ENCODE measurements at regions not wholly inside any gene's neighbourhood (a gene's known extent, or its start where the extent isn't known, plus 50 kb on each side); places are given as distances from the start of the nearest gene placed in this dataset.
"Not testable (repeated sequence)": the region's sequence is repeated elsewhere in the genome, so short reads cannot be mapped to it uniquely, and the experiment has no call there.

- not testable (repeated sequence) for H3K4me3 ChIP-seq (ENCODE audit: low read depth in 1 of 2, low read length in 2 of 2); H3K9me3 ChIP-seq (ENCODE audit: low read length); H3K36me3 ChIP-seq (ENCODE audit: insufficient read depth, low read length); H3K27me3 ChIP-seq (ENCODE audit: control insufficient read depth in 1 of 2, insufficient read depth in 2 of 2, low read length in 2 of 2); H3K9ac ChIP-seq (ENCODE audit: low read length); H3K4me1 ChIP-seq (ENCODE audit: insufficient read depth, low read length); H3K27ac ChIP-seq (ENCODE audit: low read depth, low read length)
Observed at GRCh38 chr1:146704162-146704724, 233.9 kb upstream of the NBPF12 start.

DNA sequence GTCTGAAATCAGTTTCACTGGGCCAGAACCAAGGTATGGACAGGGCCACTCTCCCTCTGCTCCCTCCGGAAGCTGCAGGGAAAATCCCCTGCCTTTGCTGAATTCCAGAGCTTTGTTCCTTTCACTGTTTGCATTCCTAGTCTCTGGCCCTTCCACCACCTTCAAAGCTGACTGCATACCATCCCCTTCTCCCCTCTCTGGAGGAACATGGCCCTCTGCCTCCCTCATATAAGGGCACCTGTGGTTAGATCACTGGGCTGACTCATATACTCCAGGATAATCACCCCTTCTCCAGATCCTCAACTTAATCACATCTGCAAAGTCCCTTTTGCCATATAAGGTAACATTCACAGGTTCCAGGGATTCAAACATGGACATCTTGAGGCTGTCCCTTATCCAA is 236.8 kb upstream of the NBPF12 start:
- H3K4me3 ChIP-seq (ENCODE audit: low read depth in 1 of 2, low read length in 2 of 2); H3K27ac ChIP-seq (ENCODE audit: low read depth, low read length); H3K9ac ChIP-seq (ENCODE audit: low read length); H3K9me3 ChIP-seq (ENCODE audit: low read length); H3K27me3 ChIP-seq (ENCODE audit: control insufficient read depth in 1 of 2, insufficient read depth in 2 of 2, low read length in 2 of 2); H3K36me3 ChIP-seq (ENCODE audit: insufficient read depth, low read length); H3K4me1 ChIP-seq (ENCODE audit: insufficient read depth, low read length): not testable (repeated sequence)

GRCh38 chr1:146695388-146695787 is 242.7 kb upstream of the NBPF12 start:
- H3K27me3 ChIP-seq (ENCODE audit: control insufficient read depth in 1 of 2, insufficient read depth in 2 of 2, low read length in 2 of 2); H3K4me3 ChIP-seq (ENCODE audit: low read depth in 1 of 2, low read length in 2 of 2); H3K9ac ChIP-seq (ENCODE audit: low read length); H3K4me1 ChIP-seq (ENCODE audit: insufficient read depth, low read length); H3K9me3 ChIP-seq (ENCODE audit: low read length); H3K27ac ChIP-seq (ENCODE audit: low read depth, low read length); H3K36me3 ChIP-seq (ENCODE audit: insufficient read depth, low read length): not testable (repeated sequence)

GRCh38 chr1:146691798-146692197 is 246.3 kb upstream of the NBPF12 start:
- not testable (repeated sequence) for H3K9me3 ChIP-seq (ENCODE audit: low read length); H3K9ac ChIP-seq (ENCODE audit: low read length); H3K36me3 ChIP-seq (ENCODE audit: insufficient read depth, low read length); H3K4me3 ChIP-seq (ENCODE audit: low read depth in 1 of 2, low read length in 2 of 2); H3K4me1 ChIP-seq (ENCODE audit: insufficient read depth, low read length); H3K27me3 ChIP-seq (ENCODE audit: control insufficient read depth in 1 of 2, insufficient read depth in 2 of 2, low read length in 2 of 2); H3K27ac ChIP-seq (ENCODE audit: low read depth, low read length)

DNA sequence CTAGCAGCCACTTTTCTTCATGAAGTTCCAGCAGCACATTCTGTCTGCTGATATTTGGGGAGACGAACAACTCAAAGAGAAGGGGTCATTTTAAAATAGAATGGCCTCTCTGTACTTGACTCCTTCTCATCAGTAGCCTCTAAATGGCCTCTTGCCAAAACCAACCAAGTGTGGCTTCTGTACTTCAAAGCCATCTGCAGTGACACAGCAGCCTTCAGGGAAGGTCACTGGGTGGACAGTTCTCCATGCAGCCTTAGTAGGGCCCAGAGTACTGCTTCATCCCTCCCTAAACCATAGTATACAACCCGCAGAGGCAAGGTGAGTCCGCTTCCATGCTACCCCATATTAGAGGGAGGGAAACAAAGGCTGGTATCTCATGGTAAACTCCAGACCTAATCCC is 249.2 kb upstream of the NBPF12 start:
- not testable (repeated sequence) for H3K9me3 ChIP-seq (ENCODE audit: low read length)

GRCh38 chr1:146686777-146687366 is 251.3 kb upstream of the NBPF12 start:
- not testable (repeated sequence) for H3K36me3 ChIP-seq (ENCODE audit: insufficient read depth, low read length); H3K27ac ChIP-seq (ENCODE audit: low read depth, low read length); H3K4me3 ChIP-seq (ENCODE audit: low read depth in 1 of 2, low read length in 2 of 2); H3K27me3 ChIP-seq (ENCODE audit: control insufficient read depth in 1 of 2, insufficient read depth in 2 of 2, low read length in 2 of 2); H3K4me1 ChIP-seq (ENCODE audit: insufficient read depth, low read length); H3K9me3 ChIP-seq (ENCODE audit: low read length); H3K9ac ChIP-seq (ENCODE audit: low read length)

More for the DNA sequence above, 249.2 kb upstream of the NBPF12 start:
- not testable (repeated sequence) for H3K9ac ChIP-seq (ENCODE audit: low read length); H3K27me3 ChIP-seq (ENCODE audit: control insufficient read depth in 1 of 2, insufficient read depth in 2 of 2, low read length in 2 of 2); H3K4me3 ChIP-seq (ENCODE audit: low read depth in 1 of 2, low read length in 2 of 2); H3K27ac ChIP-seq (ENCODE audit: low read depth, low read length); H3K36me3 ChIP-seq (ENCODE audit: insufficient read depth, low read length); H3K4me1 ChIP-seq (ENCODE audit: insufficient read depth, low read length)

- not testable (repeated sequence) for H3K27me3 ChIP-seq (ENCODE audit: control insufficient read depth in 1 of 2, insufficient read depth in 2 of 2, low read length in 2 of 2); H3K36me3 ChIP-seq (ENCODE audit: insufficient read depth, low read length); H3K4me3 ChIP-seq (ENCODE audit: low read depth in 1 of 2, low read length in 2 of 2); H3K27ac ChIP-seq (ENCODE audit: low read depth, low read length); H3K9ac ChIP-seq (ENCODE audit: low read length); H3K4me1 ChIP-seq (ENCODE audit: insufficient read depth, low read length); H3K9me3 ChIP-seq (ENCODE audit: low read length)
Observed at GRCh38 chr1:146683126-146683429, 255.0 kb upstream of the NBPF12 start.

DNA sequence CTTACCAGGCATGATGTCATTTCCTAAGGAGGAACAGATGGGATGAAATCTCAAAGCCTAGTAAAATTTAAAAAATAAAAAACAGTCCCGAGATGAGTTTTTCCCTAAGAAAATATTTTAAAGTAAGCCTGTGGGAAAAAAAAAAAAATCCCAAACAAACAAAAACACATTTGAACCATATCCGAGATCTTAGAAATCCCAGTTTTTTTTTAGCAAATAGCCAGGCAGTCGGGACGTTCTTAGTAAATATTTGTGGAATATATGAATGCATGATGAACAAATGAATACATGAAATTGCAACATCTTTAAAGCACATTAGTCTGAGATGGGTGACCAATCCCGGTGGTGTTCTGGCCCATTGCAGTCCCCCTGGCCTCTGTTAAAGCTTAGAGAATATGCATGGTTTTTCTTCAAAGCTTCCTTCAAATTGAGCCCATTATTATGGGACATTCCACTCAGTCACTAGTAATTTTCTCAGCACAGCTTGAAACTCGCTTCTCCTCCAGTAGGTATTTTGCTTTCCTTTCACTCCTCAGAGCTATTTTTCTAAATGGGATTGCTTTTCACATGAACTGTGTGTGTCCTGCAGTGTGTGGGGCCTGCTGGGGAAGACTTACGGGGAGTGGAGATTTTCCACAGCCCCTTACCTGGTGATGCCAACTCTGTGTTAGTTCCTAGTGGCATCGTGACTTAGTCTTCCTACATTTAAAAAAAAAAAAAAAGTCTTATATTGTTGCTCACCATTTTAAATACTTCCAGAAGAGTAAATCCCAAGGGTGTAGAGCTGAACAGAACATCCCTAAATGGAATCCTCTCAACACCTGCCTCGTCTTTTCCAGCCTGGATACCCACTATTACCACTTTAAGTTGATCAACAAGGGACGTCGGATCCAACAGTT is 255.6 kb upstream of the NBPF12 start:
- not testable (repeated sequence) for H3K4me1 ChIP-seq (ENCODE audit: insufficient read depth, low read length); H3K27me3 ChIP-seq (ENCODE audit: control insufficient read depth in 1 of 2, insufficient read depth in 2 of 2, low read length in 2 of 2); H3K9ac ChIP-seq (ENCODE audit: low read length); H3K36me3 ChIP-seq (ENCODE audit: insufficient read depth, low read length); H3K4me3 ChIP-seq (ENCODE audit: low read depth in 1 of 2, low read length in 2 of 2); H3K9me3 ChIP-seq (ENCODE audit: low read length); H3K27ac ChIP-seq (ENCODE audit: low read depth, low read length)

- not testable (repeated sequence) for H3K4me3 ChIP-seq (ENCODE audit: low read depth in 1 of 2, low read length in 2 of 2); H3K27ac ChIP-seq (ENCODE audit: low read depth, low read length); H3K27me3 ChIP-seq (ENCODE audit: control insufficient read depth in 1 of 2, insufficient read depth in 2 of 2, low read length in 2 of 2); H3K36me3 ChIP-seq (ENCODE audit: insufficient read depth, low read length); H3K9ac ChIP-seq (ENCODE audit: low read length); H3K4me1 ChIP-seq (ENCODE audit: insufficient read depth, low read length); H3K9me3 ChIP-seq (ENCODE audit: low read length)
Observed at GRCh38 chr1:146673729-146674299, 264.3 kb upstream of the NBPF12 start.

DNA sequence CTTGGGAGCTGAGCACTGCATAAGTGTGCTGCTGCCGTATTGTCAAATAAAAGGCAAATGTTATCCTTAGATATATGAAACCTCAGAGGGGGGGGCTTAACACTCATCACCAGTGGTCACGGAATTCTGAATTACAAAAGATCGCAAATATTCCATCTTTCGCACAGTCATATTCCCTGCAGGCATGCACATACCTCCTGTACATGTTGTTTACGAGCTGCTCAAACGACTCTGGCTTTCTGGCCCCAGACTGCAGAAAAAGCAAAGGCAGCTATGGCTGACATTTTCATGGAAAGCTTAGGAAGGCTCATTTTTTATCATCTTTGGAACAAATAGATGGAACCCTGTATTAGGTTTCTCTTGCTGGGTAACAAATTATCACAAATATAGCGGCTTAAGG is 265.5 kb upstream of the NBPF12 start:
- H3K27ac ChIP-seq (ENCODE audit: low read depth, low read length); H3K27me3 ChIP-seq (ENCODE audit: control insufficient read depth in 1 of 2, insufficient read depth in 2 of 2, low read length in 2 of 2); H3K9me3 ChIP-seq (ENCODE audit: low read length); H3K9ac ChIP-seq (ENCODE audit: low read length); H3K36me3 ChIP-seq (ENCODE audit: insufficient read depth, low read length); H3K4me3 ChIP-seq (ENCODE audit: low read depth in 1 of 2, low read length in 2 of 2); H3K4me1 ChIP-seq (ENCODE audit: insufficient read depth, low read length): not testable (repeated sequence)

DNA sequence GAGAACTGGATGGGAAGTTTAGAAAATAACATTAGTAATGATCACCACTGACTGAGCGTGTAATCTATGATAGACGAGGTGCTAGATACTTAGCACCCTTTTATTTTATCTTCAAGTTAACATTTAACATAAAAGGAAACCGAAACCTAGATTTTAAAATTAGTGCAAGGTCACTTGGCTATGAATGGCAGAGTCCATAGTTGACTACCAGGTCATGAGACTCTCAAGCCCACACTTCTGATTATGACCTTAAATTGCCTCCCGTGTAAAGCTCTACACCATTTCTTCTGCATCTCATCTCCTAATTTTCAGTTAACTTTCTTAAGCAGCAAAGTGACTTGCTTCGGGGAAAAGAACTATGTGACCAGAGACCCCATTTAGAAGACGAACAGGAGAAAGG is 266.5 kb upstream of the NBPF12 start:
- H3K27ac ChIP-seq (ENCODE audit: low read depth, low read length); H3K27me3 ChIP-seq (ENCODE audit: control insufficient read depth in 1 of 2, insufficient read depth in 2 of 2, low read length in 2 of 2); H3K36me3 ChIP-seq (ENCODE audit: insufficient read depth, low read length); H3K9me3 ChIP-seq (ENCODE audit: low read length); H3K4me1 ChIP-seq (ENCODE audit: insufficient read depth, low read length); H3K9ac ChIP-seq (ENCODE audit: low read length); H3K4me3 ChIP-seq (ENCODE audit: low read depth in 1 of 2, low read length in 2 of 2): not testable (repeated sequence)

Measured in muscle layer of colon (tissue), 2 donors.